K562 (cell line): ENCODE measurements at regions not wholly inside any gene's neighbourhood (a gene's known extent, or its start where the extent isn't known, plus 50 kb on each side); places are given as distances from the start of the nearest gene placed in this dataset.

Experiments used
- ATAC-seq: fragments of 200-7000 bp; cut with Tn5 transposase; 3 replicates; pipeline ENCODE4 v1.9.1; 2020; ENCODE audit warnings: moderate library complexity
- BruUV-seq: library from RNA; stranded (reverse); fragments of 400-500 nt; replicated peaks from 2 replicates; lab custom pipeline; 2021; lab: Mats Ljungman, UMichigan
- CTCF ChIA-PET: fragments of 300-600 bp; formaldehyde crosslinking; extraction: SDS; loops from one replicate; lab custom pipeline; 2021; ENCODE audit warnings: low intra/inter-chr PET ratio; lab: Yijun Ruan, JAX
- POLR2A ChIA-PET: fragments of 300-600, 350-650 bp; sonication (Branson Sonifier 250); formaldehyde crosslinking; extraction: SDS; loops from one replicate; lab custom pipeline; 2021; ENCODE audit warnings: antibody characterized with exemption, inconsistent platforms; lab: Yijun Ruan, JAX
- DNase-seq, 4 experiments: peaks; one replicate each; pipeline versions ENCODE4 v3.0.0 to v3.0.0-alpha.2; 2011 to 2018; ENCODE audit warnings: low spot score in 3 of 4, mixed read lengths in 3 of 4; ENCODE audit errors: extremely low read depth in 1 of 4
- FAIRE-seq: peaks from 2 replicates; lab custom pipeline; 2011; peaks lifted over from hg19 to GRCh38; lab: Jason Lieb, UNC
- H2AFZ ChIP-seq: 2 replicates; pipeline ENCODE4 v1.6.0; 2011; ENCODE audit warnings: low read depth, low read length, control low read depth, inconsistent platforms
- H3K27ac ChIP-seq: fragments of 200-600 bp; 3 replicates; pipeline ENCODE4 v1.8.0; 2011; ENCODE audit warnings: low read depth, mild to moderate bottlenecking, control low read depth, inconsistent platforms, low read length, moderate library complexity, mixed read lengths; ENCODE audit errors: extremely low read depth
- H3K27me3 ChIP-seq, 2 experiments: fragments of 300-600 bp in 1 of 2; 2 replicates in 1 of 2; 3 replicates in 1 of 2; pipeline versions ENCODE4 v1.6.0 to v1.8.0; 2011; ENCODE audit warnings: inconsistent platforms in 2 of 2, low read length in 2 of 2, mild to moderate bottlenecking in 1 of 2, mixed read lengths in 1 of 2, moderate library complexity in 1 of 2; ENCODE audit not compliant: control insufficient read depth in 2 of 2, insufficient read depth in 2 of 2
- H3K36me3 ChIP-seq: fragments of 300-600 bp; 3 replicates; pipeline ENCODE4 v1.8.0; 2011; ENCODE audit warnings: mild to moderate bottlenecking, low read length, inconsistent platforms; ENCODE audit not compliant: control insufficient read depth, insufficient read depth
- H3K4me1 ChIP-seq, 2 experiments: fragments of 200-600 bp in 1 of 2; replicated peaks in 1 of 2; 2 replicates in 1 of 2; 3 replicates in 1 of 2; pipeline versions ENCODE4 v1.5.1 to v1.8.0; 2011; ENCODE audit warnings: inconsistent platforms in 2 of 2, low read length in 2 of 2, mild to moderate bottlenecking in 1 of 2, mixed read lengths in 1 of 2, moderate library complexity in 1 of 2; ENCODE audit not compliant: control insufficient read depth in 2 of 2, insufficient read depth in 2 of 2
- H3K4me2 ChIP-seq: 2 replicates; pipeline ENCODE4 v1.6.1; 2011; ENCODE audit warnings: low read length, control low read depth, inconsistent platforms, mixed read lengths; ENCODE audit not compliant: insufficient read depth
- H3K4me3 ChIP-seq: fragments of 200-600 bp; sonication (generic), shearing (Covaris generic); 2 replicates; pipeline ENCODE4 v1.5.1; 2016; ENCODE audit warnings: control low read depth, inconsistent platforms
- H3K79me2 ChIP-seq: fragments of 200-600 bp; 3 replicates; pipeline ENCODE4 v1.8.0; 2011; ENCODE audit warnings: low read length, inconsistent platforms; ENCODE audit not compliant: control insufficient read depth, insufficient read depth
- H3K9ac ChIP-seq, 2 experiments: 2 replicates each; pipeline versions ENCODE4 v1.6.0 to v1.6.1; 2011; ENCODE audit warnings: low read depth in 2 of 2, low read length in 2 of 2, control low read depth in 1 of 2, inconsistent platforms in 1 of 2, mild to moderate bottlenecking in 1 of 2, mixed read lengths in 1 of 2; ENCODE audit not compliant: insufficient read depth in 1 of 2
- H3K9me1 ChIP-seq: one replicate; pipeline ENCODE4 v1.6.0; 2011; ENCODE audit warnings: inconsistent platforms, mild to moderate bottlenecking, low read length, moderate library complexity; ENCODE audit not compliant: control insufficient read depth, insufficient read depth
- H3K9me3 ChIP-seq: replicated peaks from 2 replicates; pipeline ENCODE4 v1.5.1; 2011; ENCODE audit warnings: low read depth, low read length, inconsistent platforms; ENCODE audit not compliant: control insufficient read depth, insufficient read depth
- H4K20me1 ChIP-seq: replicated peaks from 2 replicates; pipeline ENCODE4 v1.6.1; 2011; ENCODE audit warnings: low read length, inconsistent platforms, mixed read lengths; ENCODE audit not compliant: control insufficient read depth, insufficient read depth
- SPI1 ChIP-seq: IDR thresholded peaks from 2 replicates; pipeline ENCODE4 v1.6.1; 2011; ENCODE audit warnings: low read depth, low read length, control low read depth, borderline replicate concordance
- TFAM ChIP-seq: fragments of 250-450 bp; sonication (Bioruptor Pico); conservative IDR thresholded peaks from 2 replicates; pipeline ENCODE4 v1.5.0; 2021; ENCODE audit warnings: mild to moderate bottlenecking, moderate library complexity
- ZC3H11A ChIP-seq: IDR thresholded peaks from 2 replicates; pipeline ENCODE4 v1.6.1; 2012; ENCODE audit warnings: low read depth, low read length, improper control_type of control experiment
- WGBS: fragments of 100-300 bp; shearing (Covaris generic); methylation state at CpG from one replicate; pipeline ENCODE4 v1.1.6; 2016; ENCODE audit warnings: low coverage, mixed read lengths; ENCODE audit not compliant: insufficient coverage; ENCODE audit errors: missing lambda C conversion rate; 5-methylcytosine and 5-hydroxymethylcytosine counted together
- in situ Hi-C: fragments of 300-500 bp; cut with MboI; formaldehyde crosslinking; loops from 4 replicates; pipeline ENCODE4 v1.15.0; 2018; ENCODE audit warnings: inconsistent platforms, mixed read lengths
- intact Hi-C: fragments of 100-400 bp; cut with micrococcal nuclease; formaldehyde crosslinking; loops from 2 replicates; pipeline ENCODE4 v1.14.2; 2022

- no peak for TF ChIP-seq ZC3H11A
- TF ChIP-seq SPI1 = peak; percentile 43; the same call in 1 of the 2 replicates
- TF ChIP-seq, all 486 proteins: peak for 8
Measured at GRCh38 chr6:118746145-118746824, 94.9 kb upstream of the CEP85L start (continued).

- TF ChIP-seq TFAM (CRISPR knock-in tag) = no peak
- Histone ChIP-seq H3K27ac (no peak overlapping the region), H3K9me1 (no peaks in the 10 kb centered on the region), H3K4me3 (no peak overlapping the region), H3K79me2 (no peaks in the 10 kb centered on the region), H4K20me1 (no peaks in the 10 kb centered on the region), H3K4me2 (no peak overlapping the region), H2AFZ (peak overlapping the region; percentile 34; the same call in 1 of the 2 replicates), H3K27me3 (no peaks in the 10 kb centered on the region), H3K36me3 (no peaks in the 10 kb centered on the region), H3K4me1 (peaks cover 3 to 15% of the 10 kb centered on the region in 2 experiments; a peak in 2 of 5 replicates), H3K9me3 (no peaks in the 10 kb centered on the region), H3K9ac (no peak overlapping the region)
- DNase-seq = no peak
- no peak; the same call in 2 of the 3 replicates for ATAC-seq
- ChIA-PET POLR2A (no interaction called here), CTCF (no interaction called here)
- in situ Hi-C loops (no loop called here), intact Hi-C loops (no loop called here)
- no peak for FAIRE-seq
- WGBS = 50% methylated on average over 6 of the region's 7 CpGs
- BruUV-seq = no TSS peak
Measured at GRCh38 chr6:118745156-118745555, 93.8 kb upstream of the CEP85L start.
